IMR-90 (cell line): ENCODE measurements at regions not wholly inside any gene's neighbourhood (a gene's known extent, or its start where the extent isn't known, plus 50 kb on each side); places are given as distances from the start of the nearest gene placed in this dataset.

Experiments used
- CEBPB ChIP-seq: IDR thresholded peaks from 2 replicates; pipeline ENCODE4 v1.6.1; 2012; ENCODE audit warnings: low read depth, low read length, improper control_type of control experiment
- FOS ChIP-seq: fragments of 150-350 bp; IDR thresholded peaks from 2 replicates; pipeline ENCODE4 v1.6.1; 2016; ENCODE audit warnings: low read depth, low read length
- MAZ ChIP-seq: IDR thresholded peaks from 2 replicates; pipeline ENCODE4 v1.6.1; 2012; ENCODE audit warnings: low read depth, mild to moderate bottlenecking, low read length, improper control_type of control experiment, moderate library complexity, borderline replicate concordance
- MXI1 ChIP-seq: IDR thresholded peaks from 2 replicates; pipeline ENCODE4 v1.6.1; 2012; ENCODE audit warnings: low read depth, mild to moderate bottlenecking, low read length, moderate library complexity, borderline replicate concordance
- POLR2A ChIP-seq: IDR thresholded peaks from 2 replicates; pipeline ENCODE4 v1.6.1; 2012; ENCODE audit warnings: mild to moderate bottlenecking, low read depth, low read length
- RAD21 ChIP-seq: IDR thresholded peaks from 2 replicates; pipeline ENCODE4 v1.6.1; 2012; ENCODE audit warnings: low read length, improper control_type of control experiment
- RFX5 ChIP-seq: IDR thresholded peaks from 2 replicates; pipeline ENCODE4 v1.8.0; 2012; ENCODE audit warnings: low read depth, mild to moderate bottlenecking, low read length, moderate library complexity
- SMC3 ChIP-seq: fragments of 150-350 bp; IDR thresholded peaks from 2 replicates; pipeline ENCODE4 v1.6.1; 2016; ENCODE audit warnings: low read depth, mild to moderate bottlenecking, antibody characterized with exemption, low read length, moderate library complexity
- USF2 ChIP-seq: fragments of 150-350 bp; IDR thresholded peaks from 2 replicates; pipeline ENCODE4 v1.6.1; 2017; ENCODE audit warnings: mild to moderate bottlenecking, antibody characterized with exemption, low read length, low read depth
- TF ChIP-seq, protein P1 (sequence below): conservative IDR thresholded peaks from 2 replicates; pipeline ENCODE4 v1.5.1; 2012; ENCODE audit warnings: mild to moderate bottlenecking, low read depth, low read length, improper control_type of control experiment
- TF ChIP-seq, protein P2 (sequence below): fragments of 150-350 bp; IDR thresholded peaks from 2 replicates; pipeline ENCODE4 v1.6.1; 2016; ENCODE audit warnings: low read depth, mild to moderate bottlenecking, low read length, moderate library complexity, borderline replicate concordance

DNA sequence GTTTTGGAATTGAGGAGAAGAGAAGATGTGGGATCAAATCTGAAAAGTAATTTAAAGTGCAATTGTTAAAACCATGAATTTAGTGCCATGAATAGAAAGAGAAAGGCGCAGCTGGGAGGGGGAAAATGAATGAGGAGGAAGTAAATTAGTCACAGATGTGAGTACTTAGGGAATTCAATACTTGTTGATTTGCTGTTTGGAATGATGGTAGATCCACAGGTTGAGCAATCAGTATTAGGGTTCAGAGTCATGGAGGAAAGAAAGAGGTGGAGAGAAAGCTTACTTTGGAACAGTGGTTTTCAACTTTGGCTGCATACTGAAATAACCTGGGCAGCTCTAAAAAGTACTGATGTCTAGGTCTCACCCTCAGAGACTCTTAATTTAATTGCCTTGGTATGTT, 229.7 kb upstream of the ASCC3 start:
- TF ChIP-seq RAD21 (no peak), SMC3 (no peak), CEBPB (no peak), POLR2A (no peak), USF2 (no peak), FOS (no peak), RFX5 (no peak), MAZ (no peak), MXI1 (no peak)
- TF ChIP-seq, protein P1, sequence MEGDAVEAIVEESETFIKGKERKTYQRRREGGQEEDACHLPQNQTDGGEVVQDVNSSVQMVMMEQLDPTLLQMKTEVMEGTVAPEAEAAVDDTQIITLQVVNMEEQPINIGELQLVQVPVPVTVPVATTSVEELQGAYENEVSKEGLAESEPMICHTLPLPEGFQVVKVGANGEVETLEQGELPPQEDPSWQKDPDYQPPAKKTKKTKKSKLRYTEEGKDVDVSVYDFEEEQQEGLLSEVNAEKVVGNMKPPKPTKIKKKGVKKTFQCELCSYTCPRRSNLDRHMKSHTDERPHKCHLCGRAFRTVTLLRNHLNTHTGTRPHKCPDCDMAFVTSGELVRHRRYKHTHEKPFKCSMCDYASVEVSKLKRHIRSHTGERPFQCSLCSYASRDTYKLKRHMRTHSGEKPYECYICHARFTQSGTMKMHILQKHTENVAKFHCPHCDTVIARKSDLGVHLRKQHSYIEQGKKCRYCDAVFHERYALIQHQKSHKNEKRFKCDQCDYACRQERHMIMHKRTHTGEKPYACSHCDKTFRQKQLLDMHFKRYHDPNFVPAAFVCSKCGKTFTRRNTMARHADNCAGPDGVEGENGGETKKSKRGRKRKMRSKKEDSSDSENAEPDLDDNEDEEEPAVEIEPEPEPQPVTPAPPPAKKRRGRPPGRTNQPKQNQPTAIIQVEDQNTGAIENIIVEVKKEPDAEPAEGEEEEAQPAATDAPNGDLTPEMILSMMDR: no peak
- TF ChIP-seq, protein P2, sequence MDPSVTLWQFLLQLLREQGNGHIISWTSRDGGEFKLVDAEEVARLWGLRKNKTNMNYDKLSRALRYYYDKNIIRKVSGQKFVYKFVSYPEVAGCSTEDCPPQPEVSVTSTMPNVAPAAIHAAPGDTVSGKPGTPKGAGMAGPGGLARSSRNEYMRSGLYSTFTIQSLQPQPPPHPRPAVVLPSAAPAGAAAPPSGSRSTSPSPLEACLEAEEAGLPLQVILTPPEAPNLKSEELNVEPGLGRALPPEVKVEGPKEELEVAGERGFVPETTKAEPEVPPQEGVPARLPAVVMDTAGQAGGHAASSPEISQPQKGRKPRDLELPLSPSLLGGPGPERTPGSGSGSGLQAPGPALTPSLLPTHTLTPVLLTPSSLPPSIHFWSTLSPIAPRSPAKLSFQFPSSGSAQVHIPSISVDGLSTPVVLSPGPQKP: no peak
